GM21717 (cell line): ENCODE measurements at regions not wholly inside any gene's neighbourhood (a gene's known extent, or its start where the extent isn't known, plus 50 kb on each side); places are given as distances from the start of the nearest gene placed in this dataset.
"Not testable (repeated sequence)": the region's sequence is repeated elsewhere in the genome, so short reads cannot be mapped to it uniquely, and the experiment has no call there.

Source experiments
- ATAC-seq: cut with Tn5 transposase; IDR thresholded peaks from one replicate; pipeline ENCODE4 v1.9.1; 2021; ENCODE audit warnings: mild to moderate bottlenecking, moderate library complexity; ENCODE audit not compliant: unreplicated experiment

DNA sequence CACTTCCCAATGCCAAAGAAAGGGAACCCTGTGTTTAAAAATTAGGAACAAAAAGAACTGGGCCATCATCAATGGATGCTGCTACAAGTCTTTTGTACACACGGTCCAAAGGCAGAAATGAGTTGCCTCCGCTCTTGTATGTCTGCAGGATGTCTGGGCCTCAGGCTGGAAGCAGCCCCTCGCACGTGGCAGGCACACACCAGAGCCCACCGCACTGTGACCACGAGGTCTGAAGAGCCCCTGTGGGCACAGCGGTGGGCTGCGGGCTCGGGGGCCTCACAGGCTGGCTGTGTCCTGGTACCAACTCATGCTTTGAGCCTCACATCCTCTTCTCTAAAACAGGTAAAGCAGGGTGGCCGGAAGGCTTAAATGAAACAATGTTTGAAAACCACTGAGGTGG, 309.3 kb downstream of the C16orf95 start:
- ATAC-seq = no peak

DNA sequence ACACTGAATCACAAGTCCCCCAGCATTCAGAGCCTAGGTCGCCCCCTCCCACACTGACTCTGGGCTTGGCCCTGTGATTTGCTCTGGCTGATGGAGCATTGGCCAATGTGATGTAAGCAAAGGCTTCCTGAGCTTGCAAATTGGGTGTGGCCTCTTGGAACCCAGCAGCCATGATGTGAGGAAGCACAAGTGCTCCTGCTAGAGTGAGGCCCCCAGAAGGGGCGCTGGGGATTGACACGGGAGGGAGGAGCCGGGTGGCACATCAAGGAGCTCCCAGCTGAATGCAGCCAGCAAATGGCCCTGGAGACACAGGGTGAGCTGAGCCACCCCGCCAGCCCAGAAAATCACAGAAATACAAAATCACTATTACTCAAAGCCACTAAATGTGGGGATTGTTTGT, 308.5 kb downstream of the C16orf95 start:
- ATAC-seq = no peak

DNA sequence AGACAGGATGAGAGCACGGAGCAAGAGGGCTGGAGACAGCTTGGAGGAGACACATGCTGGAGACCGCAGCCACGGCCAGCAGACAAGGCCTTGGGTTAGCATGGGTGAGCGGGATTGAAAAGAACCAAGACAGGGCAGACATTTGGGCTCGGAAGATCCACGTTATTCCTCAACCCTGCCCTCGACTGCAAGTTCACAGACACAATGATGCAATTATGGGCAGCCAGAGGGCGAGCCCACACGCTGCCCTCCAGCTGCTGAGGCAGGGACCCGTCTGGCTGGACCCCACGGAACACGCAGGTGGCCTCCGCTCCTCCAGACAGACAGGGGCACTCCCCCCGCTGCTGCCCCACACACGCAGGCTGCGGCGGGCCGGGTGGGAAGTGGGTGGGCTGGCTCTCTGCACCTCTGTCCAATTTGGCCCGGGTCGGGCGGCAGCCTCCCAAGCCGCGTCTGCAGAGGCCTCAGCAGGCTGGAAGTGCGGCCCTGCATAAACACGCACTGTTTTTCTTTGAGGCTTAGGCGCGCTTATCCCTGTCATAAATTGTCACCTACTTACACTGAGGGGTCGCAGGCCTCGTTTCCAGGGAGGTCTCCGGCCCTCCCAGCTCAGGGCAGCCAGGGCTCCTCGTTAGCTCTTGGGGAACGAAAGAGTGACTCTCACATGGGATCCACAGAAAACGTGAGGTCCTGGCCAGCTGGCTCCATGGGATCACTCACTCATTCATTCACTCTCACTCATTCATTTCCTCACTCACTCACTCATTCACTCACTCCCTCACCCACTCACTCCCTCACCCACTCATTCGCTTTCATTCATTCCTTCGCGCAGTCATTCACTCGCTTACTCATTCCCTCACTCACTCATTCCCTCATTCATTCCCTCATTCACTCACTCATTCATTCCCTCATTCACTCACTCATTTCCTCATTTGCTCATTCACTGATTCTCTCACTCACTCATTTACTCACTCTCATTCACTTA, 303.9 kb downstream of the C16orf95 start:
- ATAC-seq = no peak

DNA sequence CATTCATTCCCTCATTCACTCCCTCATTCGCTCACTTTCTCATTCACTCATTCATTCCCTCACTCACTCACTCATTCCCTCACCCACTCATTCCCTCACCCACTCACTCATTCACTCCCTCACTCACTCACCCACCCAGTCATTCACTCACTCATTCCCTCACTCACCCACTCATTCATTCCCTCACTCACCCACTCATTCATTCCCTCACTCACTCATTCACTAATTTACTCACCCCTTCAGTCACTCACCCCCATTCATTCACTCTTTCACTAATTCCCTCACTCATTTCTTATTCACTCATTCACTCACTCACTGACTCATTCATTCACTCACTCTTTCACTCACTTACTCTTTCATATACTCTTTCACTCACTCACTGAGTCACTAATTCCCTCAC, 303.1 kb downstream of the C16orf95 start:
- ATAC-seq = no peak

DNA sequence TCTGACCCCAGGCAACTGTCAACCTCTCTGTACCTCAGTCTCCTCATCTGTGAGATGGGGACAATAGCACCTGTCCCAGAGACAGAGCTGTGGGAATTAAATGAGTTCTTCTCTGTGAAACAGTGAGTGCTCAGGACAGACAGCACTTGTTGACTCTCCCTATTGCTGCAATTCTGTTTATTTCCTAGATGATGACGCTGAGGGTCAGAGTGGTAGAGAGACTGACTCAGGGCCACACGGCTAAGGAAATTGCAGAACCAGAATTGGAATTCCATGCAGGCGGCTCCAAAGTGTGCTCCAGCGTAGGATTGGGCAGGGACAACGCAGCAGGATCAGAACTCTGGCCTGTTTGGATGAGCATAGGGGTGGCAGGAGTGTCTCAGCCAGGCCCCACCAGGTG, 302.2 kb downstream of the C16orf95 start:
- ATAC-seq = no peak

DNA sequence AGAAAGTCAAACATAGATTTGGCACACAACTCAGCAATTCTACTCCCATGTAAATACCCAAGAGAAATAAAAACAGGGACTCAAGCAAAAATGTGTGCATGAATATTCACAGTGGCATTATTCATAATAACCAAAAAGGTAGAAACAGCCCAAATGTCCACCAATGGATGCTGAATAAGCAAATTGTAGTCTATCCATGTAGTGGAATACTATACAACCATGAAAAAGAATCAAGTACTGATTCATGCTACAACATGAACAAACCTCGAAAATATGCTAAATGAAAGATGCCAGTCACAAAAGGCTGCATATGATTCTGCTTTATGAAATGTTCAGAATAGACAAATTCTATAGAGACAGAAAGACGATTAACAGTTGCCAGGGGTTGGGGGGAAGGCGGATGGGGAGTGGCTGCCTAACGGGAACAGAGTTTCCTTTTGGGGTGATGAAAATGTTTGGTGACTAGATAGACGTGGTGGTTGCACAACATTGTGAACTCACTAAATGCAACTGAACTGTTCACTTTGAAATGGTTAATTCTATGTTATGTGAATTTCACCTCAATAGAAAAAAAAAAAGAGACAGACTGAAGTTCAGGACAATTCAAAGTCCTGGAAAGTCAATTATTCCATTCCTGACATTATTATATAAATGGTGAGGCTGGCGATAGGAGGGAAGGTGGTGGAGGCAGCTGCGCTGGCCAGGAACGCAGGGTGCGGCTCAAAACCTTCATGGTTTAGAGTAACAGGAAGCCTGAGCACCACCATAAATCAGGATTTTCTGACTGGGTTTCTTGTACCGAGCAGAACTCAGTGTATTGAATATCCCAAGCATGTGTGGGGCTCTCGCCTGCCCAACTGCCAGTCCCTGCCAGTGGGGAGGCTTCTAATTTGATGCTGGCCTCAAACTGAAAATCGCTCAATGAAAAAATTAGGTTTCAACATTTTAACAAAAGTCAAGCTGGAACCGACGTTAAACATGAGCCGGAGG, 300.9 kb downstream of the C16orf95 start:
- no peak for ATAC-seq

DNA sequence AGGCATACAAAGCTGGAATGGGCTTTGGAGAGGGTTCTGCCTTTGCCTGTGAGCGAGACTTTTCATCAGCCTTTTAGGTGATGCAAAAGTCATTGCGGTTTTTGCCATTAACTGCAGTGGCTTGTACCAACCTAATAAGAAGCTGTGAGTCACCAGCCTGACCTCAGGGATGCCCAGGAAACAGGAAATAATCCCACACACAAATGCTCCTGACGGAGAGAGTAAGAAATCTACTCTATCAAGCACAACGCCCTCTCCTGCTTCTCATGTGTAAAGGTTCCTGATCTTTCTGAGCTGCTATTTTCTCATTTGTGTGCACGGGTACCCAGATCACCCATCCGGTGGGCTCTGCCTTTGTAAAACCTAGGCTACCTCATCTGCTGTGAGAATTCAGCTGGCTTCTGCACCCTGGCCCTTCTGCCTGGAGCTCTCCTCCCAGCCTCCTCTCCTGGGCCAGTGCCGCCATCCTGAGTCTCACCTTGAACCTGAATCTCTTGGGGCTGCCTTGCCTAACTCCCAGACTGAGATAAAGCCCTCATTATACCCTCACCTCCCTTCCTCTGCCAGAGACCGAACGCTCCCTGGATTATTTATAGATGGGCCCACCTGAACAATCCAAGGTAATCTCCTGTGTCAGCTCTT, 299.7 kb downstream of the C16orf95 start:
- no peak for ATAC-seq

DNA sequence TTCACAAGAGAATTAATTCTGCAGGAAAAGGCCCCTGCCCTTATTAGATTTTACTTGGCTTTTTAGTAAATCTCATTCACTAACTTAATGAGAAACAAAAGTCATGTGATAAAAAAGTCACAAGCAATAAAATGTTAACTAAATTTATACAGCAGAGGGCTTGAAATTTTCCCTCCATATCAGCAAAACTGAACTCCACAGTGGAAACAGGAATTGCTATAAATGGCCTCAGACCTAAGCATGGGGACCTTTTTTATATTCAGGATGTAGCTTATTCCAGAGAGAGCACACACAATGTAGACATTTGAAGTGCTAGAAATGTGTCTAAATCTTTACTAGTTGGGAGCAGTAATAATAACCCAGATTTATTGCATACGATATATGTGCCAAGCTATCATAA, 291.5 kb downstream of the C16orf95 start:
- ATAC-seq = no peak

DNA sequence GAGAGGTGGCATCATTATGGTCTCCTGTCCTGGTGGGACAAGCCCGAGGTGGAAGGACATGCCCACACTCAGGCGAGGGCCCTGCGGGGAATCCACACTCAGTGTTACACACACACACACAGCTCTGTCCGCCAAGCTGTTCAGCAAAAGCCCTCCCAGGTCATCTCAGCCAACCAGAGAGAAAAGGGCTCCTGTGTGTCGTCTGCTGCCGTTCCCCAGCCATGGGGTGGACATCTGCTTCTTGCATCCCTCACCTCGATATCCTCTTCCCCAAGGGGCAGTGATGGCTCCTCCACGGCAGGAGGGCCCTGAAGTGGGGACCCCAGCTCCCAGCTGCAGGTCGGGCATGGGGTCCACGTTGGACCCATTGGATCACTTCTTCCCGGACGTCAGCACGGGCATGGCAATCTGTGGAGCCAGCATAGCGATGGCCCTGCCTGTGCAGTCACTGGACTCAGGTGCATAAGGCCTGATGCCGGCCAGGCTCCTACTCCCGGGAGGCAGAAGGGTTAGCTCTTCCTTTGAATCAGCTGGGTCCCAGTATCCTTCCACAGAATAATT, 290.1 kb downstream of the C16orf95 start:
- no peak for ATAC-seq

DNA sequence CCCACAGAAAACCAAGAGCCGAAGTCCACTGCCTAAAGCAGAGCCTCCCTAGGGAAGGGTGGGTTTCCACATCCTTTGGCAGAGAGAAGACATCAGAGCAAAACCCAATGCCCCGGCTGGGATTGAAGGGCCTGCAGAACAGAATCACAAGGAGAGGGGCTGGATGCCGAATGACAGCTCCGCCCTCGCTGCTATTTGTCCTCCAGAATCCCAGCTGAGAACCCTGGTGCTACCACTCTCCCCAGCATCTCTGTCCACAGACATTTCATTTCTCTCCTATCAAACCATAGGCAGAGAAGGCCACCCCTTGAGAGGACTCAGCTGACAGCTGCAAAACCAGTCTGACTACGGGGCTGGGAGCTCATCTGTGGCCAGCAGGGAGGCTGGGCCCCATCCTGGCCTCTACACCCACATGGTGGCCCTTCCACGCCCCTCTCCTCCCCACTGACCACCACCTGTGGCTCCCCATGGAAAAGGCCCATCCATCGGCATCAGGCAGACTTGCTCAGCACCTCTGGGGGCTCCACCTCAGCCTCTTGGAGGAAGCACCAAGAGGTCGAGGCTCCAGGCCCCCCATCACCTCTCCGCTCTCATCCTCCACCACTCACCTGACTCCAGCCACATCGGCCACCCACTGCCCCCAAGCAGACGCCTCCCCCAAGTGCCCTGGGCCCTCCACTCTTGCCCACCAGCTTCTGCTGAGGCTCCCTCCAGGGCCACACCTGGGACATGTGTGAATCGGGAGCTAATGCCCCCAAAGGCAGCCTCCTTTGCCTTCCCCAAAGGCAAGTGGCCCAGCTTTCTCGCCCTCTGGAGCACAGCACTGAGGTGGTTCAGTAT, 288.5 kb downstream of the C16orf95 start:
- ATAC-seq = no peak

DNA sequence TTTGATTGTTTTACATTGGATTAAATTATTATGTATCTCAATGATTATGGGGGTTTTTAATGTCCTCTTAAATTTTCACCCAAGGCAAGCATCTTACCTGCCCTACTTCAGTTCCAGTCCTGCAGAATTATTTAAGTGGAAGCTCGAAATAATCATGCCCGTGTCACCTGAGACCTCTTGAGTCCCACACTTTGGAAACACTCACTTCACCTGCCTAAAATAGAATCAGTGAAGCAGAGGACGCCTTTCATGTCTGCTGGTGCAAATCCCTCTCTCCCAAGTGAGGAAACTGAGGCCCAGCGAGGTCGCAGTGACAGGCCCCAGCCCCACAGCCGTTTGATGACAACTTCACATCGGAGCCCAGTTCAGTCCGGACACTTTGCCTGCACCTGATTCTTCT, 284.6 kb downstream of the C16orf95 start:
- ATAC-seq = no peak

DNA sequence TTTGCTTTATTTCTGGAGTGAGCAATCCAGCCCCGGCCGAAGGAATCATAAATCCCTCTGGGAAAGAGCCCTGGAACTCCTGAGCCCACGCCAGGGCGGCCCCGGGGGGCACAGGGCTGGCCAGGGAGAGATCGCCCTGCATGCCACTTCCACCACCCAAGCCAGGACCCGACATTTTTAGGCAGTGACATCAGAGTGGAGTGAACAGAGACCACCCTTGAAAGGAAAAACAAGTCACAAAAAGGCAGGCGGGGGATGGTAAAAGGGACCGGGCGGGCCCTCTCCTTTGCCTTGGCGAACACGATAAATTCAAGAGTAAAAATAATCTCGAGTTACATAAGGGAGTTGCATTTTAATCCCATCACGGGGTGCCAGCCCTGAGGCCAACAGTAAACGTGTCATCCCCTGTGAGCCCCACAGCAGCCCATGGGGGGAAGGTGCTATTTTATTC, 284.1 kb downstream of the C16orf95 start:
- ATAC-seq = no peak

DNA sequence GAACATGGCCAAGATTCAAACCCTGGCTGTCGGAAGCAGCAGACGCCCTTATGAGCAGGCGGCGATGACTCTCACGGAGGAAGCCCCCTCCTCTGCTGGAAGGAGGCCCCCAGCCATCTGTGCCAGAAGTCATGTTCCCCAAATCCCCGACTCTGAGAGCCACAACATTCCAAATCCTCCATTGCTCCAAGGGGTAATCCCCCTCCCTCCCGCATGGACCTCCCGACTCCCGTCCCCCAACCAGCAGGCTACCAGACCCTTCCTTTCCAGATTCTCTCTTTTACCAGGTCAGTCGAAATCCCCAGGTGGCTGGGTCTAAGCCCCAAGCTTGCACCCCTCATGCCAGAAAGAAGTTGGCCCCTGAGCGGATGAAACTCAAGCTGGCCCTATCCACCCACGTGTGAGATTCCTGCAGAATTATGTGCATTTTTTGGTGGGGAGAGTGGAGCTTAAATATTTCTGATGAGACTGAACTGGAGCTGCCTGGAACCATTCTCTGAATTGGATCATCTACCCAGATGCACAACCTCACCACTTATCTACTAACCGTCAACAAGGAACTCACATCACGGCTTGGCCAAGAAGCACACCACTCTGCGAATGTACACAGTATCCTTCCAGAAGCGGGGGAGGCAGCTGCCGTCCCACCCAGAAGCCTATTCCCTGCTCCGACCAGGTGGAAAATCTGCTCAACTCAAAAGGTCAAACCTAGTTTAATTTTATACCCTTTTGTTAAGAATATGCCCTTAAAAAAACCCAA, 283.5 kb downstream of the C16orf95 start:
- ATAC-seq = no peak

DNA sequence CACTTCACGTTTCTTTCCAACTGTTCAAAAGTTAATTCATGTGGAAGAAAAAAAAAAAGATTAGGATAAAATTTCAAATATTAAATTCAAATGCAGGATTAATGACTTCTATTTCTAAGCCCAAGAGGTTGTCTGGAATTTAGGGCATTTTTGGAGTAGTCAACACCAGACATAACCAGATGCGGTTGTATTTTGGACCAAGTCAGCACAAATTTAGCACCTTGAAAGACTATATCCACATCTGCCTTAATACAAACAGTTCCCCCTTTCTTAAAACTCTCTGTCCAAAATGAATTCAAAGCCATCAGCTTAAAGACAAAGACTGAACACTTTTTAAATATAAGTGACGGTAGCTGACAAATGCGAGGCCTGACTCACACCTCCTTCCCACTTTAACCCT, 282.9 kb downstream of the C16orf95 start:
- ATAC-seq = no peak

DNA sequence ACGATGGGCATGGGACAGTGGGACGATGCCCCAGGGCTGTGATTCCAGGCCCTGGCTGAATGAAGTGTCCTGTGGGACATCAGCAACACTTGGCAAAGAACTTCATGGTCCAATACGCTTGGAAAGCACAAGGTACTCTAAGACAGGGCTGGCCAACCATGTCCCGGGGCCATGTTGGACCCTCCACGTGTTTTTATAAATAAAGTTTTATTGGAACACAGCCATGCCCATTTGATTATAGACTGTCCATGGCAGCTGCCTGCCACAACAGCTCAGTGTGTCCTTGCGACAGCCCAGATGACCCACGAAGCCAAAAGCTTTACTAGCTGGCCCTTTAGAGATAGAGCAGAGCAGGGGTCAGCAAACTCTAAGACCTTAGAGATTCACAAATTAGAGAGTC, 282.1 kb downstream of the C16orf95 start:
- no peak for ATAC-seq

DNA sequence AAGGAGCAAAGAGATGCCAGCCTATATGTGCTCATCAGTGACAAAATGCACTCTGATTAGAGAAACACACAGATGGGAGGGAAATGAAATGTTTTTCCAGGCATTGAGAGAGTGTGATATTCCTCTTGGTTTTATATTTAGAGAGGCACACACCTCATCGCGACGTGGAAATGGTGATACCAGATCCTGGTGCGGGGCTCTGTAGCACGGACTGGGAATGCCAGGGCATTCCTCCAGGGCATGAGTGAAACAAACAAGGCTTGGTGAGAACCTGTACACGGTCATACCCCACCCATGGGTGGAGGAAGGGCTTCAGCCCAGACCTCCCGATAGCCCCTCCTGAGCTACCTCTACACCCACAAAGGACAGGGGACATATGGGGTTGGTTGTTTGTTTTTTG, 280.2 kb downstream of the C16orf95 start:
- no peak for ATAC-seq

DNA sequence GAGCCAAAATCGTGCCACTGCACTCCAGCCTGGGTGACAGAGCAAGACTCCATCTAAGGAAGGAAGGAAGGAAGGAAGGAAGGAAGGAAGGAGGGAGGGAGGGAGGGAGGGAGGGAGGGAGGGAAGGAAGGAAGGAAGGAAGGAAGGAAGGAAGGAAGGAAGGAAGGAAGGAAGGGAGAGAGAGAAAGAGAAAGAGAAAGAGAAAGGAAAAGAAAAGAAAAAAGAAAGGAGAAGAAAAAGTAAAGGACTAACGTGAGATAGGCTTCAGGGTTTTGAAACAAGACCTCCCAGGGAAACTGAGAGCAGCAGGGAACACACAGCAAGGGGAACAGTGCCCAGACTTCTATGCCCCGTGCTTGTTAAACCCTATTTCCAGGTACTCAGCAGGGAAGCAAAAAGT, 278.7 kb downstream of the C16orf95 start:
- ATAC-seq = not testable (repeated sequence)

DNA sequence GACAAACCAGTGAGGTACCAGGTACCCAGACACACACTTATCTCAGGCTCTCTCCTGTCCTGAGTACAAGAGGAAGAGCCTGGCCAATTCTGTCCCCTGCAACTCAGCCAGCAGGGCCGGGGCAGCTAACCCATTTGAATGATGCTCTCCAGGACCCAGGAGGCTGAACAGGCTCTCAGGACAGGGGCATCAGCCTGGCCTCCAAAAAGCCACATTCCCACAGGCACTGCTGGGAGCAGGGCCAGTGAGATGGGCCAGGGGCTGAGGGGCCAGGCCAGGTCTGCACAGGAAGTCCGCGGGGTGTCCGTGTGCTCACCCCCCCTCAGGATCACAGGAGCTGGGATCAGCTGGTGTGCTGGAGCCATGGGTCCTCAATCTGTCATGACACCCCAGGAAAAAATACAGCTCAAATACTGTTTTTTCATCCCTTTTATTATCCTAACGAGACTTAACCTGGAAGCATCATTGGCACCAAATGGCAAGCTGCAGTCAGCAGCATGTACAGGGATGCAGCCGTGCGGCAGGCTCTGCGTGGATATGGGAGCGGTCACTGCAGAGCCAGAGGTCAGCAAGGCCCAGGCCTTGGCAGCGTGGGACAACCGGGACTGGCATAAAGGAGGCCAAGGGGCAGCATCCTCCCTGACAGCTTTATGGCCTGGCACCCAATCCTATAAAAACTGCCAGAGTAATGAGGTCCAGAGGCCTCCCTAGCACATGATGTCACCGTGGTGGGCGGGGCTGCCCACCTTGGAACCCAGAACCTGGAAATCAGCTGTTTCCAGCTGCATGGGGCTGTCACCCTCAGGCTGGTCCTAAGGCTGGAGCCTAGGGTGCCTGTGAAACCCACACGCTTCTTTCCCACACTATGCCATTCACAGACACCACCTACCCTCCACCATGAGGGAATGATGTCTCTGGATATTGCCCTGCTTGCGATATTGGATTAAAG, 276.7 kb downstream of the C16orf95 start:
- ATAC-seq = no peak
